Activated T-helper 9 cell treated with anti-CD3 and anti-CD28 coated beads, Interleukin-2, amount 50 U/mL, for 16 hours (primary cell): ENCODE measurements at regions not wholly inside any gene's neighbourhood (a gene's known extent, or its start where the extent isn't known, plus 50 kb on each side); places are given as distances from the start of the nearest gene placed in this dataset.

Source experiments
- DNase-seq: peaks from one replicate; pipeline ENCODE4 v3.0.0-alpha.2; 2020; ENCODE audit warnings: low read depth

DNA sequence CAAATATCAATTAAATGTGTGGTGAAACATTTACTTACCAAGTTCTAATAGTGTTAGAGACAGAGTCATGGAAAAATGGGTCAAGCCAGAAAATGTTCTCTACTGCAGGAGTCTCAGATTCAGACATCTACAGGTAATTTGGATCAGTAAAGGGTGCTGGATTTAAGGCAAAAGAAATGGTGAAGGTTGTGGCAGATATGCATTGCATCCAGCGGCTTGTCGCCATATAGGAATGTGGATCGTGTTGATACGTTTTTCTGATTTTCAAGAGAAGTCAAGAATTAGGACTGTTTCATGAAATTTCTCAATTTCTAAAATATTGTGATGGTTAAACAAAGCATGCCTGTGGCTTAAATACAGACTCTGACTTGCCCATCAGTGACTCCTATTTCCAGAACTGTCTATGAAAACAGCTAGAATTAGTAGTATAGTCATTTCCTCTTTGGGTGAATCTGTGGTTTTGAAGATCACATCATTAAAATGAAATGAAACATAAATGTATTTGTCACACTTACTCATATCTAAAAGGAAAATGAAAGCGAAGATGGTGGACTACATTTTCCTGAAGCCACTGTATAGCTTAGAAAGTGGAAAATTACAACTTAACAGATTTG is 110.1 kb upstream of the VEGFC start:
- DNase-seq = no peak

- DNase-seq = no peak
Observed at GRCh38 chr4:176906709-176907108, 114.0 kb upstream of the VEGFC start.

DNA sequence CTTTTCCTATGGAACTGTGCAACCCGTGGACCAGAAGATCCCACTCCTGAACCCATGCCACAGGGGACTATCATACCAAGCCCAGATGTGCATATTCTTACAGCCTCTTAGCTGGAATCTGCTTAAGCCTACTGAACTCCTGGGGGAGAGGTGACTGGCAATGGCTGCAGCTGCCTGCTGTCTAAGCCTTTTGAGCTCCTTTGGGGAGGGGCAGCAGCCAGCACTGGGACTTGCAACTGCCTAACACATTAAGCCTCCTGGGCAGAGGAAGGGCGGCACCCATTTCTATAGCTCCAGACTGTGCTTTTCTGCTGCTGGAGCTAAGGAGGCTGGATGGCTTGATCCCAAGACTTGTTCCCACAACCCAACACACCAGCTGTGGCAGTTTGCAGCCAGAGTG is 117.9 kb upstream of the VEGFC start:
- no peak for DNase-seq

DNA sequence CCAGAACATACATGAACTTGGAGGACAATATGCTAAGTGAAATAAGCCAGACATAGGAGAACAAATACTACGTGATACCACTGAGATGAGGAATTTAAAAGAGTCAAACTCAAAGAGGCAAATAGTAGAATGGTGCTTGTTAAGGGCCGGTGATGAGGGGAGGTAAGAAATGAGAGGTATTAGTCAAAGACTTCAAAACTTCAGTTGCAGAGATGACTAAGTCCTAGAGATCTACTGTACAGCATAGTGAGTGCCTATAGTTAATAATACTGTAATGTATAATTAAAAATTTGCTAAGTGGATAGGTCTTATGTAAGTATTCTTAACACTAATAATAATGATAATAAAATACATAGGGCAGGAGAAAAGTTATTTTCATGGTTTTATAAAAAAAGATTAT is 126.9 kb upstream of the VEGFC start:
- no peak for DNase-seq

DNA sequence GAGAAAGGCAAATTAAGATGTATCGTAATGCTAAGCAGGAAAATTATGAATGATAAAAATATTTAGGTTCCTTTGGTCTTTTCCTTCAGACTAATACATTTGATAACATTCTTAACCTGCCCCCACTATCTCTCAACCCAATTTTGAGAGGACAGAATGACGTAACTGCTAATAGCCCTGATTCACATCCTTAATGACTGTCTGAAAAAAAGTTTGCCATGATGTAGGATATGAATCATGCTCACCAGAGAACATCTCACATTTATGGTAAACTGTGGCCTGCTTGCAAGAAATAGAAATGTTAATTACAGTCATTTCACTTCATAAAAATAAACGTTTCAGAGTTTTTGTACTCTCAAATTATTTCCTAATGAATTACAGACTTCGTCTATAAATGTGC is 128.0 kb upstream of the VEGFC start:
- no peak for DNase-seq

- DNase-seq = no peak
Observed at GRCh38 chr4:176921256-176921655, 128.5 kb upstream of the VEGFC start.

- DNase-seq = no peak
Observed at GRCh38 chr4:176924238-176924637, 131.5 kb upstream of the VEGFC start.

GRCh38 chr4:176925962-176926361 is 133.2 kb upstream of the VEGFC start:
- no peak for DNase-seq

DNA sequence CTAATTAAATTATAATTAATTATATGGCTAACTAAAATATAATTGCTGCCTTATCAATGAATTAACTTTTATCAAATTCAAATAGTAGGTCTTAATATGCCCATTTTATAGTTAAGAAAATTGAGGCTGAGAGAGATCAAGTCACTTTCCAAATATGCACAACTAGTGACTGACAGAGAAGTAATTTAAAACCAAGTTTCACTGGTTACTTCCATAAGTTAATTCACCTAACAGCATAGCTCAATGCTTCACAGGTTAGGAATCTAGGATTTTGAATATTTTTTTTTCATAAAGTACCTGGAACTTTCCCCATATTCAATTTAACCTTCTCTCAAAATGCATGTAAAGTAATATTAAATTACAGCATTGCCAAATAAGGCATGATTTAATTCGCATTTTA is 134.4 kb upstream of the VEGFC start:
- DNase-seq = no peak

DNA sequence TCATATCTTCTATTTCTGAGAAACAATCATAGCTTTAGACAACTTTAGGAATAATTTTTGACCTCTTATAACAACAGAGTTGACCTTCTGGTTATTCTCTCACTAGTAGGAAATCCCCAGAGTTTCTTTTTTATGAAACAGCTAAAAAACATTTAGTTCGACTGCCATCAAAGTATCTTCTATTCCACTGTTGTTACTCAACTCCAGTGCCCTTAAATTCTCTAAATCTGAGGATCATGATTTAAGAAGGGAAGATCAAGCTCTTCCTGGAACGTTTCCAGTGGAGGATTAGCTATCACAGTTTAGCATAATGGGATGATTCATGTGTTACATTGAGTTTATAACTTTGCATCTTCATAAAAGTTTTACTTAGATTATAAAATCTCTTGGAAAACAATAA is 134.9 kb upstream of the VEGFC start:
- DNase-seq = no peak

- no peak for DNase-seq
Observed at GRCh38 chr4:176939445-176939844, 146.7 kb upstream of the VEGFC start.

DNA sequence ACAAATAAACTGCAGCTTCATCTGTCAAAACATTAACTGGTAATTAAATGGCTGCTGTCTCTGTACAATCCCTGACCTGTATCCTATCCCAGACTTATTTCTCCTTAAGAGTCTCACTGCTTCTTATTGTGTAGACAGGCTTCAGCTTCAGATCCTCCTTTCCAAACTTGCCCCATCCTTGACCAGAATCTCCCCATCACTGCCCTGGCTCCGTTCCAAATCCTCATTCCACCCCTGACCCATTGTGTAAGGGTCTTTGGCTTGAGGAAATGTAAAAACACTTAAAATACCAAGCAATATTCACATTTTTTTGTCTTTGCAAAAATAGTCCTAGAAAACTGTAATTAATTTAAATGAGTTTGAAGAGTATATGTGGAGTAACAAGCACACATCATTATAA is 152.6 kb upstream of the VEGFC start:
- no peak for DNase-seq

DNA sequence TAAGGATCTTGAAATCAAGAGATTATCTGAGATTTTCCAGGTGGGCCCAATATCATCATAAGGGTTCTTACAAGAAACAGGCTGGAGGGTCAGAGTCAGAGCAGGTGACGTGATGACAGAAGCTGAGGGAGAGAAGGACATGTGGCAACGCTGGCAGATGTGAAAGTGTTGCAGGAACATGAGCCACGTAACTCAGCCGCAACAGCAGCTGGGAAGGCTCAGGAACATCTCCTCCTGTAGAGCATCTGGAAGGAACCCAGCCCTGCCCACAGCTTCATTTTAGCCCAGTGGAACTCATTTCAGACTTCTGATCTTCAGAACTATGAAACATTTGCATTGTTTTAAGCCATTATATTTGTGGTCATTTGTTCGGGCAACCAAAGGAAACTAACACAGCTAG is 156.3 kb upstream of the VEGFC start:
- DNase-seq = no peak

- no peak for DNase-seq
Observed at GRCh38 chr4:176953021-176953420, 160.3 kb upstream of the VEGFC start.

DNA sequence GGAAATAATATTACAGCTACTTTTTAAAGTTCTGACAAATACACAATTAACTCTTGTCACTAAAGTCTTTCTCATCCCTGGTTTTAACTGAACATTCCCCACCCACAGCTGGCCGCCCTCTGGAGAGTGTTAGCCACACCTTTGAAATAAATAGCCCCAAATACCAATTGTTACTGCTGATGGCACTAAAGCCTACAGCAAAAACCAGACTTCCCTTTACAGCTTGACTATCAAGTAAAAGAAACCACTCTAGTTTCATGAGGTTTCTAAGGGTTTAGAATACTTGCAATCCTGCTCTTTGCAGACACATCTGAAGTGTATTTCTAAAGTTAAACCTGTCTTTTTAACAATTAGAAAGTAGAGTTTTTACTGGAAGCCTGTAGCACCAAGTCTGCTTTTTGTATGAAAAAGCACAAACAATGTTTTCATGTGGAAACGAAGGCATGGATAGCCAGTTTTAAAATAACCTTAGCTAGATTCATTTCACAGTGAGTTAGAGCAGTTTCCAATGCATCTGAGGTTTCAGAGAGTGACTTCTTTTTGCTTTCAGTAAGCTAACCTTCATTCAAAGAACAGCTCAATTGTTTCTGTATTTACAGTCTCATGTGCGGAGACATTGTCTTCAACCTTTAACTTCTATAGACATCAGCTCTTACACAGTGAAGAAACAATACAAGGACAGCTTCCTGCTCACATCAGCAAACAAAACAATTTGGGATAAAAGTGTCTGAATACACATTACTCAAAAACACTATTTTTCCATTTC is 164.8 kb upstream of the VEGFC start:
- no peak for DNase-seq

DNA sequence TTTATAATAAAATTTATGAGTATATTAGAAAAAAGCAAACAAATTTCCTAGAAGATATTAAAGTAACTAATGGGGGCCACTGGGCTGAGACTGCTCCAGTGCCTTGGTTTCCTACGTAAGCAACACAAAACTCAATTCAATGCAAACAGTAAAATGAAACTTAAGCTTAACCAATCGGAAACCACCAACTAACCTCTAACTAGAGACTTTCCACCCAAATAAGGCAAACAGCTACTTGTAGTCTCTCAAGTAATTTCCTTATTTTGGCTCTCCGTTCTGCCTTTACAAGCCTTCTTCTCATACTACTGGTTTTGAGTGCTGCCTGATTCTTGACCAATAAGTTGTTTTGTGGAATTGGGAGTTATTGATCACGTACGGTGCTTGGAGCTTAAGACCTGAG is 167.3 kb upstream of the VEGFC start:
- DNase-seq = no peak

DNA sequence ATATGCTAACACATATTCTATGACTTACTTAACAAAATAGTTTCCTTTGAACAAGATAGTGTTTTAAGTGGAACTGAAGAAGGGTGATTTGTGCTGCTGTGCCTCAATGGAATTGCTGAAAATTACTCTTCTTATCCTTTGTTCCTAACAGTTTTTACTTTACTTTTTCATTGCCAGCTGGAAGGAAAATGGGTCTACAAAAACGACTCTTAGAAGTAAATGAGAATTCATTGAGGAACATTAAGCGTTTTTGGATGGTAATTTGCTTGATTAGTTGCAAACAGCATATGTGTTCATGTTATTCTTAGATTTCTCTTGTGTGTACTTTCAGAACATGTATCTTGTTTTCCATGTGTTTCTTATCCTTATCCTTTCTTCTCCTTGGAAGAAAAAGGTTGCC is 170.4 kb upstream of the VEGFC start:
- no peak for DNase-seq

DNA sequence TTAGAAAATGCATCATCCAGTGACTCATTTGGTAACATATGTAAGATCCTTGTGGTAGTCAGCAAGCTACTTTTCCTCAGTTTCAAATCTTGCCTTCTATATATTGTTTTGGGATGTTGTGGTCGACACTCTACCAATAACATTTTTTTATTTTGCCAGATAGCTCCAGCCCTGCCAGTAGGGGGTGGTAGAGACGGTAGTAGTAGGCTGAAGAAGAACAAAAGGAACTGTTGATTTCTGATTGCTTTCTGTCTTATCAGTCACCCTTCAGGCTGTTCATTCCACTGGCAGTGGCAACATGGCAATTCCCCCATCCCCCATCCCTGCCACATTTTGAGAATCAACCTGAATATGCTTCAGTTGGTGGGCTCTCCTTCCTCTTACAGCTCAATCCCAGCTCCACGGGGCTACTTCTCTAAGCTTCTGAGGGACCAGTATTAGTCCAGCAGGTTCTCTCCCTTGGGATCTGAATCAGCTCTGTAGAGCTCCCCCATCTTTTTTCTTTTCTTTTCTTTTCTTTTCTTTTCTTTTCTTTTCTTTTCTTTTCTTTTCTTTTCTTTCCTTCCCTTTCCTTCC is 171.5 kb upstream of the VEGFC start:
- DNase-seq = no peak

GRCh38 chr4:176967586-176967985 is 174.9 kb upstream of the VEGFC start:
- no peak for DNase-seq

DNA sequence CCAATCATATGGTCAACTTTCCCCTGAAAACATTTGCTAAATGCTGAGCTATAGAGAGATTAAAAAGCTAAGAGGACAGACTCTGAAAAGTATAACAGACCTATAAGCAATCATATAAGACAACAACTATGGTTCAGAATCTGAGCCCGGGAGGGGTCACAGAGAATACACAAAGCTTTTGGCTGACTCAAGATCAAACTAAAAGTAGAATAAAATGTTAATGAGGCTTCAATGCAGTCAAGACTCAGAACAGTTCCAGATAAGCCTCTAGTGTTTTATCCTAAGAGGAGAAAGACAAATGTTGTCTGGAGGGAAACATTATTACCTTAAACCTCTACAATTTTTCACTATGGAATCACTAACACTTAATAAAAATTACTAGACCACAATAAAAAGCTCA is 175.4 kb upstream of the VEGFC start:
- no peak for DNase-seq

- DNase-seq = no peak
Observed at GRCh38 chr4:176969011-176969410, 176.3 kb upstream of the VEGFC start.

DNA sequence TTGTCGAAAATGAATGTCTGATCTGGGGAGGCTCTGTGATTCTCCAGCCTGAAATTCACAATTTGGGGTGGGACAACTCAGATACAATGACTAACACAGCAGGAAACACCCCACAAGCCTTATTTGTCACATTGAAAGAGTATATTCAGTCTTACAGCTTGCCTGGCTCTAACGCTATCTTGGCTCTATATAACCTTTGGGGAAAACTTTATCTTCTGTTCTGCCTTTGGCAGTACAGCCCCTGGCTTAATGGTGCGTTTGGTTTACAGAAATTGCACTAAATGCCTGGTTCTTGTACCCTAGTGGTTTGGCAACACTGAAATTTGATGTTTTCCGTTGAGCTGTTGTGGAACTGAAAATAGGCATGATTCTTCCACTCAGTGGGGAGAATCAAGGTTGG is 178.1 kb upstream of the VEGFC start:
- no peak for DNase-seq

DNA sequence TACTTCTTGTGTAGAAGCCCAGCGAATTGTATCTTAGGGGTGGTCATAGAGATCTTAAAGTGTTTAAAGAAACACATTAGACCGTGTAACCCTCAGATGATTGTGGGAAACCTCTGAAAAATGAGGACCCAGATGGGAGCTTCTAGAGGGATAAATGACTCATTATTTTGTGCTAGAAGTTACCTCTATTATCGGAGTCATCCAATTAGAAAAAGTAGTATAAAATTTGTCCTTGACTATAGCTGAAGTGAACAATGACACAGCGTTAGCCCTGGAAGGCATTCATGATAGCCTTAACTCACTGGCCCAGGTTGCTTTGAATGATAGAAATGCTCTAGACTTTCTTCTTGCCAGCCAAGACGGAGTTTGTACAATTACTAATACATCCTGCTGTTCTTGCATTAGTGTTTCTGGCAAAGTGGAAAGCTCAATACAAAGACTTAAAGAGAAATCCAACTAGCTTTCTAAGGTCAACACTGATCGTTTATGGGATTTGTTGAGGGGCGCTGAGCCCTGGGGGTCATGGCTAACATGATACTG is 178.9 kb upstream of the VEGFC start:
- no peak for DNase-seq

DNA sequence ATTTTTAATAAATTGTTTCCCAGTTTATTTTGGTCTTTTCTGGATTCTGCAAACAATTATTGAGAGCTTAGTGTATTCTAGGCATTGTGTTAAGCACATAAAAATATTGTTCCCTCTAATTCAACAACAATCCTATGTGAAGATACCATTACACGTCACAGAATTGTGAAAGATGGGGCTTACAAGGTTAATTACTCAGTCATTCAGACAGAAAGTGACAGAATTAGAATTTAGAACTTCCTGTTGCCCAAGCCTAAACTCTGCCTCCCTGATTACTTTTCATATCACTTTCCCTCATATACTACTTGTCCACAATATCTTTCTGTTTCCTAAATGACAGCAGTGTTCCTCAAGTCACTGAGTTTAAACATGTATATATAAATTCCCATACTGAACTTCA is 186.7 kb upstream of the VEGFC start:
- no peak for DNase-seq
